VCaP (cell line): ENCODE measurements at regions not wholly inside any gene's neighbourhood (a gene's known extent, or its start where the extent isn't known, plus 50 kb on each side); places are given as distances from the start of the nearest gene placed in this dataset.

Source experiments
- H3K27ac ChIP-seq: fragments of 450-650 bp; 2 replicates; pipeline ENCODE4 v1.5.1; 2017
- CTCF ChIP-seq: fragments of 450-650 bp; conservative IDR thresholded peaks from 2 replicates; pipeline ENCODE4 v1.5.1; 2017; ENCODE audit warnings: mild to moderate bottlenecking, moderate library complexity

- H3K27ac ChIP-seq: no peak overlapping the region
- no peak for TF ChIP-seq CTCF
Measured at GRCh38 chr2:162994718-162995117, 156.2 kb upstream of the KCNH7 start.

GRCh38 chr2:162992828-162993227 is 154.3 kb upstream of the KCNH7 start:
- TF ChIP-seq CTCF: no peak
- H3K27ac ChIP-seq: no peak overlapping the region

- peak; percentile 60 for TF ChIP-seq CTCF
- H3K27ac ChIP-seq: no peak overlapping the region
Measured at GRCh38 chr2:162989507-162989906, 150.9 kb upstream of the KCNH7 start.

GRCh38 chr2:162974771-162975170 is 136.2 kb upstream of the KCNH7 start:
- no peak overlapping the region for H3K27ac ChIP-seq
- TF ChIP-seq CTCF: no peak

GRCh38 chr2:162972383-162972782 is 133.8 kb upstream of the KCNH7 start:
- TF ChIP-seq CTCF: no peak
- H3K27ac ChIP-seq: no peak overlapping the region

- no peak for TF ChIP-seq CTCF
- no peak overlapping the region for H3K27ac ChIP-seq
Measured at GRCh38 chr2:162968306-162968705, 129.7 kb upstream of the KCNH7 start.

GRCh38 chr2:162967811-162968210 is 129.2 kb upstream of the KCNH7 start:
- H3K27ac ChIP-seq: no peak overlapping the region

More at GRCh38 chr2:162967811-162968210, 129.2 kb upstream of the KCNH7 start:
- no peak for TF ChIP-seq CTCF
